ENCODE measurements at regions not wholly inside any gene's neighbourhood (a gene's known extent, or its start where the extent isn't known, plus 50 kb on each side); places are given as distances from the start of the nearest gene placed in this dataset.

GRCh38 chr2:3138621-3139020 is 239.0 kb downstream of the EIPR1 start:
- DNase-seq (ENCODE audit: low read depth): no peak

- DNase-seq (ENCODE audit: low read depth): no peak
Observed at GRCh38 chr2:3137651-3138300, 239.8 kb downstream of the EIPR1 start.

GRCh38 chr2:3135676-3136075 is 241.9 kb downstream of the EIPR1 start:
- no peak for DNase-seq (ENCODE audit: low read depth)

DNA sequence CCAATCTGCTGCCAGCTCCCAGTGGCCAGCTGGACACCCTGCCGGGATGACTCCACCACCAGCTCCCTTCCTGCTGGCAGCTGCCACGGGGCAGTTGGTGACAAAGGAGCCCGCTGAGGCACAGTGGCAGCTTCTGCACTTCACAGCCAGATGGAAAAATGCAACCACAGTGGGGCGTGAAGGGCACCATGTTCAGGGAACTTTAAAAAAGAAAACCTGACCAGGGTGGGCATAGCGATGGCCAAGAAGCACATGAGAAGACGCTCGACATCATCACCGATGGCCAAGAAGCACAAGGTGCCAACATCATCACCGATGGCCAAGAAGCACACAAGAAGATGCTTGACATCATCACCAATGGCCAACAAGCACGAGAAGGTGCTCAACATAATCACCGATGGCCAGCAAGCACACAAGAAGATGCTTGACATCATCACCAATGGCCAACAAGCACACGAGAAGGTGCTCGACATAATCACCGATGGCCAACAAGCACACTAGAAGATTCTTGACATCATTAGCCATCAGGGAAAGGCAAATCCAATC is 243.5 kb downstream of the EIPR1 start:
- no peak for DNase-seq (ENCODE audit: low read depth)

DNA sequence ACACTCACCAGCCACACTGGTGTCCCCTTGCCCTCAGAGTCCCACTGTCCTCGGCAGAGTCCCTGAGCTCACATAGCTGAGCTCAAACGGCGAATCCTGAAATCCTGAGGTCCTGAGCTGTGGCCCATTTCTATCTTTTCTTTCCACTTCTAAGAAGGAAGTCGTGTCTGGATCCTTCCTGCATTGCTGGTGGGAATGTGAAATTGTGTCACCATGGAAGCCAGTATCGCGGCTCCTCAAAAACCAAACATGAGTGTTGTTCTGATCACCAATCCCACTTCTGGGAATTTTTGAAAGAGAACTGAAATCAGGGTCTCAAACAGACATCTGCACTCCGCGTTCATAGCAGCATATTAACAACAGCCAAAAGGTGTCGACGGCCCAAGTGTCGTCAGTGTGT is 244.7 kb downstream of the EIPR1 start:
- no peak for DNase-seq (ENCODE audit: low read depth)

- DNase-seq (ENCODE audit: low read depth): no peak
Observed at GRCh38 chr2:3132466-3132865, 245.2 kb downstream of the EIPR1 start.

DNA sequence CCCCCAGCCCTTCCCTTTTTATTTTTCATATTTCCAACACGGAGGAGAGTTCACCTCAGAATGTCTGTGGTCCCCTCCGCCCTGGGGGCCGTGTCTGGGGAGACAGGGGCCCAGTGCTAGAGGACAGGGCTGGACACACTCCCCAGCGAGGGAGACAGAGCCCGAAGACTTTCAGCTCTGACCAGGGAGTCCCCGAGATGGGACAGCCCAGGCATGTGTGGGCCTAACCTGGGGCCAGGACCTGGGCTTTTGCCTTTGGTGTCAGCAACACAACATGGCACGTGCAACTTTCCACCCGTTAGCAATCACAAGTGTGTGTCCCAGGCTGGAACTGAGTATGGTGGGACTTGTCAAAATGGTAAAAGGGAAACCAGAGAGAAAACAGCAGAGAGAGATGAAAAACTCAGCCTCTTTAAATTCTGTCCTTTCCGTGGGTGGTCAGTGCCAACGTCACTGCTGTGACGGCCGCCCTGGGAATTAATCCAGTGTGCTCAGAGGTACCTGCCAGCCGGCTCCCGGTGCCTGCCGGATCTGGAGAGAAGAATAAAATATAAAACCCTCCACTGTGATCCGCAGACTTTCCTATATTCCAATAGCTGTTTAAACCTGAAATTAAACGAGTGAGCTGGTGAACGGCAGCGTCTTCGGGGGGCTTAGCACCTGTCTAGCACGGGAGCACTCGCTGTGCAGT is 245.8 kb downstream of the EIPR1 start:
- DNase-seq (ENCODE audit: low read depth): no peak

GRCh38 chr2:3130889-3131635 is 246.6 kb downstream of the EIPR1 start:
- no peak for DNase-seq (ENCODE audit: low read depth)

- no peak for DNase-seq (ENCODE audit: low read depth)
Observed at GRCh38 chr2:3130444-3130843, 247.2 kb downstream of the EIPR1 start.

- DNase-seq (ENCODE audit: low read depth): no peak
Observed at GRCh38 chr2:3129867-3130266, 247.8 kb downstream of the EIPR1 start.

GRCh38 chr2:3128786-3129185 is 248.8 kb downstream of the EIPR1 start:
- DNase-seq (ENCODE audit: low read depth): no peak

GRCh38 chr2:3127710-3128109 is 249.9 kb downstream of the EIPR1 start:
- no peak for DNase-seq (ENCODE audit: low read depth)

DNA sequence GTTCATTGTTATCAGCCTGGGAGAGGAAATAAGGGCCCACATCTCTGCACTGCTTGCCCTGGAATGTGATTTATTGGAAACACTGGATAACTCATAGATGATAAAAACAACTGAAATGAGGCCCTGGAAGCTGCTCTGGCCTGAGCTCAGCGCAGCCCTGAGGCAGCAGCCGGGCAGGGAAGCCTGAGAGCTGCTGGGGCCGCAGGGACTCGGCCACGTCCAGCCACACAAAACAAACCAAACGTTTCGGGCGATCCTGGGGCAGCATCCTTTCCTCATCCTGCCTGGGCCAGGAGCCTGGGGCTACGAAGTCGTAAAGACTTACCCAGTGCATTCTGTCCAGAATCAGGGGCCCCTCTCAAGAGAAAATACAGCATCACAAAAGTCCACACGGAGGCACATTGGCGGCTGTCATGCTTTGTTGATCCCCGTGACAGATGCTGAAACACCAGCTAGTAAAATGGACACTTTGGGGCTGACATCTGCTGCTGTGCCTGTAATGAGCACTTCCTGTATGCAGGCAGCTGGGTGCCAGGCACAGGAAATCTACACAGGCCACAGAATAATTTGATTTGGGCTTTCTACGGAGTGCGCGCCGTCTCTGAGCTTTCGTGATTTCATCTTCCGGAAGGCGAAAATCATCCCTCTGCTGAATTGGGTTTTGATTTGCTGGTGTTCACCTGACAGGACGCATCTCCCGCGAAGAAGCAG is 250.6 kb downstream of the EIPR1 start:
- no peak for DNase-seq (ENCODE audit: low read depth)

DNA sequence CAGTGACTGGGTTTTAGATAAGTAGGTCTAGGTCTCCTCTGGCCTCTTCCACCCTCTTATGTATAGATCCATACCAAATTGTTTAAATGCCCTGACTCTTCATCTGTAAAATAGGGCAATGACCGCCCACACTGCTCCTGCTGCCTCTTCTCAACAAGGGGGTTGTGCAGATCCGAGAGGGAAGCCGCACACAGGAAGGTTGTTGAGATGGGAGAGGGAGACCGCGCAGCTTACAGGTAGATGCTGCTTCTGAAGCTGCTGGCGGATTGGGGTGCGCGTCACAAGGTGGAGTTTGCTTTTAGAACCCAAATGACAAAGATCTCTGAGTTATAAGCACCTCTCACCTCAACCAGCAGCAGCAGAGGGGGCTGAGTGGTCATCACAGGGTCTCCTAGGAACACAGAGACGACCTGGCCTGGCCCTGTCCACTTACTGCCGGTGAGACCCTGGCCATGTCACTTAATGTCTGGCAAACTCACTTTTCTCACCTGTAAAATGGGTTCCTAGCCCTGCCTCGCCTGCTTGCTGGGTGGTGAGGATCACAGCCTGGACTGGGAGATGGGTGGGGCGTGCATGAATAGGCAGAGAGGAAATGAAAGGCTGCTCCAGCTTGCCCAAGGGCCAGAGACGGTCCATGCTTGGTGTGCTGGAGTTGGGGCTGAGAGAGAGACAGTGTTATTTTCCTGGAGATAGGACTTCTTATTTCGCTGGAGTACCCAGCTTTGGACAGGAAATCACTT is 251.3 kb downstream of the EIPR1 start:
- DNase-seq (ENCODE audit: low read depth): no peak

DNA sequence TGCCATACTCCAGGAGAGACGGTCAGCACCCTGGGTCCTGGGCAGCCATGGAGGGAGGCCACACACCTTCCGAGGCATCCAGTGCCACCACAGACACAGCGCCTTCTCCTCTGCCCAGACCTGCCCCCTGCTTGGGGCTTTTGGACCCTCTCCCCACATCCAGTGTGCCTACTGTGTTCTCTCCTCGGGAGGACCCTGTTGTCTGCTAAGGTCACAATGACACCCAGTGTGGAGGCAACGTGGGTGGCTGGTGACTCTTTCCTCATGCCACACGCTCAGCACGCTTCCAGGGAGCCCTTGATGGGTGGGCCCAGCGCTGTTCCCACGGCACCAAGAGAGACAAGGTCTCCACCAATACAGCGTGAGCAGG is 251.9 kb downstream of the EIPR1 start:
- DNase-seq (ENCODE audit: low read depth): no peak

GRCh38 chr2:3125001-3125760 is 252.4 kb downstream of the EIPR1 start:
- no peak for DNase-seq (ENCODE audit: low read depth)

GRCh38 chr2:3122525-3122924 is 255.1 kb downstream of the EIPR1 start:
- no peak for DNase-seq (ENCODE audit: low read depth)

- no peak for DNase-seq (ENCODE audit: low read depth)
Observed at GRCh38 chr2:3121601-3122000, 256.0 kb downstream of the EIPR1 start.

- no peak for DNase-seq (ENCODE audit: low read depth)
Observed at GRCh38 chr2:3117650-3118216, 259.9 kb downstream of the EIPR1 start.

DNA sequence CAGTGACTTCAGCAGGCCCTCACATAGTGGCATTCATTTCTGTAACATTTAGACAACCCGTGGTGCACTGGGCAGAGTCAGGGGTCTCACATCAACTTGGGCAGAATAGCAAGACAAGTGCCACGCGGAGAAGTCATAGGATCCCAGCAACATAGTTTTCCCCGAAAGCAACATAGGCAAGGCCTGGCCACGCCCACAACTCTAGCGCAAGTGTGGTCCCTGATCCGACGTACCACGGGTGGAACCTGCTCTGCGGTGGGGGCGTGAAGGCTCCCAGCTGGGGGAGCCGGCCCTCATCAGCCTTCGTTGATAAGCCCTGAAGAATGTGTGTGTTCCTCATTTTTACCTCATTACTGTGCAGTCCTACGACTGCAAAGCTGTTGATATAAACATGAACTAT is 261.2 kb downstream of the EIPR1 start:
- no peak for DNase-seq (ENCODE audit: low read depth)
